NCI-H2196 treated with DMSO at 0.1 percent for 48 hours (cell line): ENCODE measurements at regions not wholly inside any gene's neighbourhood (a gene's known extent, or its start where the extent isn't known, plus 50 kb on each side); places are given as distances from the start of the nearest gene placed in this dataset.

ENCODE experiments used
- DNase-seq: peaks from one replicate; lab custom pipeline; 2025; ENCODE audit not compliant: unreplicated experiment; lab: John Stamatoyannopoulos, UW

DNA sequence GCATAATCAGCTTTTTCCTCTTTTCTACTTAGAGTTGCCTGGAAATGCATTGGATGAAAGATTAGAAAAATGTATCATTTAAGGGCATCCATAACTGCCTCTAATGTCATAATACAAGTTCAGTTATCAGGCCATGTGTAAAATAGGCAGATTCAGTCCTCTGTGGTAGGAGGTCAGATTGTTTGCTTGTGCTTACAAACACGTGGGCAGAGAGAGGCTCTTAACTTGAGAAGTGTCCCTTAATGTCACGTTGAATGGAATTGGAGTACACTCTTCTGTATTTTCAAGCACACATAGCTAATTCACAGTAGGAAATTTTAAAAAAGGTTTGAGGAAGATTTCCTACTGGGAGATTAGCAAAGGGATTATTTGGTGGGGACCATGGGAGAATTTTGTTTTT, 359.8 kb upstream of the MTPN start:
- no peak for DNase-seq

- no peak for DNase-seq
These were observed 356.5 kb upstream of the MTPN start for GRCh38 chr7:136333636-136334035.

- DNase-seq = no peak
These were observed 349.0 kb upstream of the MTPN start for GRCh38 chr7:136326045-136326609.

- no peak for DNase-seq
These were observed 348.4 kb upstream of the MTPN start for GRCh38 chr7:136325578-136325977.

DNA sequence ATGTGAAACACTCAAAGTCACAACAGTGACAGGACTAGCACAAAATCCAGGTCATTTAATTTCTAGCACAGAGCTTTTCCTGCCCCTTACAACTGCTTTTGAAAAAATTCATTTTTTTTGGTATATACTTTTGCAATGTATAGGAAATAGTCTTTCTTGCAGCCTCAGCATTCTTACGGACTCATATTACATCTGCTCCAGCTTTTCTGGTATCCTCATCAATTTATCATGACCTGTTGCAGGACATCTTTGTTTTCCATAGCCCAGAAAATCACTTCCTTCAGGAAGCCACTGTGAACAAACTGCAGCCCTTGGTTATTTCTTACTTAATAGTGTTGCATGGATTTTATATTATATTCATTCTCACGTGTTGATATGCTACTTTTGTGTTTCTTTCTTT, 347.9 kb upstream of the MTPN start:
- DNase-seq = no peak

DNA sequence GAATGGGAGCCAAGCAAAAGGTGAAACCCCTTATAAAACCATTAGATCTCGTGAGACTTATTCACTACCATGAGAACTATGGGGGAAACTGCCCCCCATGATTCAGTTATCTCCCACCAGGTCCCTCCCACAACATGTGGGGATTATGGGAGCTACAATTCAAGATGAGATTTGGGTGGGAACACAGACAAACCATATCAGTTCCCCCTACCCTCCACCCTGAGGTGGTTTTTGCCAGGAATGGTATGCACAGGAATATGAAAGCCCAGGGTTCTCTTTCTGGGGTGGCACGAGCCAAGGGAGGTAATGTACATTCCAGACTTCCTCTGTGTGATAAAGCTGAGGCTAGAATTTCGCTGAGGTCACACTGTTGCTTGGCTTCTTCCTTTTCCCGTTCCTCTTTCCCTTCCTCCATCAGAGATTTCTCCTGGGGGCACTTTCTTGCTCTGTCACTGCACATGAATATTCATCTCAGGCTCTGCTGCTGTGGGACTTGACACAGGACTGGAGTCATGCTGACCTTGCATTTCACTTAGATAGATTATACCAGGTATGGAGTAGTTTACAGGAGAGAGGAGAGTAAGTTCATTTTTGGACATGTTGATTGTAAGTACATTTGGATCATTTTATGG, 347.0 kb upstream of the MTPN start:
- no peak for DNase-seq

GRCh38 chr7:136312592-136312991, 335.4 kb upstream of the MTPN start:
- no peak for DNase-seq

DNA sequence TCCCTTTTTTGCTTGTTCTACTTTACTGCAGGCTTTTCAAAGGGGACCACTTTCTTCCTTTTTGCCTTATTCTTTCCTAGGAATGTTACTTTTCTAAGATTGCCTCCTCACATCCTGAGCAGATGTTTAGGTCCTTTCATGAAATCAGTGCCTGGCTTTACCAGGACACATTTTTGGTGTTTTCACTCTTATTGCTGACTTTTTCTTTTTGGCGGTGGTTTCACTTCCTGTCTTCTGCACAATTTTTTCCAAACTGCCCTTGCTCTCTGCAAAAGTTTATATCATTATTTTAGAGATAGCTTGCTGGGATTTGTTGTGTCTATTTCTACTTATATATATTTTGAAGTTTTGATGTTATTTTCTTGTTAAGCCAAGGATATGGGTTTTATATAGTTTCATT, 332.2 kb upstream of the MTPN start:
- no peak for DNase-seq

DNA sequence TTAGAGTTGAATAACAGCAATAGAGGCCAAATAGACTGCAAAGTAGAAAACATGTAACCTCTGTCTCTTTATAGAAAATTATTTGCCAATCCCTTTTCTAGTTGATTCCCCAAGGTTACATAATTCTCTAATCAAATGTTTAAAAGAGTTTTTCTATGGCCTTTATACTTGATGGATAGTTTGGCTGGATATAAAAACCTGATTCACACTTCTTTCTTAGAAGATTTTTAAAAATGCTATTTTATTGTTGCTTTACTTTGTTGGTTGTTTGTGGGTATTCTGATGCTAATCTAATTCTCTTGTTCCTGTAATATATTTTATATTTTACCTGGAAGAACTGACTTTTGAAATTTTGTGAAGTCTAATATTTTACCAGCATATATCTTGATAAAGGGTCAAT, 331.1 kb upstream of the MTPN start:
- DNase-seq = no peak

- no peak for DNase-seq
These were observed 326.0 kb upstream of the MTPN start for GRCh38 chr7:136303162-136303561.

DNA sequence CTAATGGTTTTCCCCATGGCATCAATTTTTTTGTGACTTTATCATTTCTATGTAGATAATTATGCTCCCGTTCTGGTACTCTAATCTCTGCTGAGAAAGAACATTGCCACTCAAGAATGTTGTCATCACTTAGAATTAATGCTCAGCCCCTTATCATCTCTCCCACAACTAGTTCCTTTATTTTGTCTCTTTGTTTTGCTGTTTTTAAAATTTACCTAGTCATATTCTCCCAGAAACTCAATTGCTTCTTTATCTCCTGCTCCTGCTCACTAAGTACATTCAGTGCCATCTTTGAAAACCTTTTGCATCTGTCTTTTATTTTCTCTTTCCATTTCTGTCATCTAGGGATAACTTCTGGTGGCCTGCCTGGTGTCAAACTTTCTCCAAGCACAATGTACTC, 324.9 kb upstream of the MTPN start:
- DNase-seq = no peak

DNA sequence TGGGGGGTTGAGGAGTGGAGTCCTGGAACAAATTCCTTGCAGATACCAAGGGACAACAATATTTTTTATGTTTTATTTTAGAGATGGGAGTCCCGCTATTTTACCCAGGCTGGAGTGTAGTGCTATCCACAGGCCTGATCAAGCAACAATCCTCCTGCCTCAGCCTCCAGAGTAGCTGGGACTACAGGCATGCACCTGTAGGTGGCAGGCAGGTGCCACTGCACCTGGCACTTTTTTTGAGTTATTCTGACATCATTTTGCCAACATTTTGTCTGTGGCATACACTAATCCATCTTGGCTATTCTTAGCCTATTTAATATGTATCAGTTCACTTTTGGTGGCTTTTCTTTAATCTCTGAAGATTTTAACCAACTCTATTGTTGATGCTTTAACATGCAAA, 317.8 kb upstream of the MTPN start:
- no peak for DNase-seq

GRCh38 chr7:136293841-136294391, 316.8 kb upstream of the MTPN start:
- DNase-seq = no peak

DNA sequence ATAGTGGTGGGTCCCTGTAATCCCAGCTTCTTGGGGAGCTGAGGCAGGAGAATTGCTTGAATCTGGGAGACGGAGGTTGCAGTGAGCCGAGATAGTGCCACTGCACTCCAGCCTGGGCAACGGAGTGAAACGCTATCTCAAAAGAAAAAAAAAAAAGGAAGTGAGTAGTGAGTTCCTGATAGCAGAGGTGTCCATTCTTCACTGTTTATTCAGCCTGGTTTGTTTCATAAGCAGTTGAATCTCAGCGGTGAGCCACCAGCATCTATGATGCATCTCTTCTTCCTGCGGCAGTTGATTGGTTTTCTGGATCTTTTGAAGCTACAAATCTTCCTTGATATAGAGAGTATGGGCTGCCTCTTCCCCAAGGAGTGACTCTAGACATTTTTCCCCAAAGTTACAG, 316.1 kb upstream of the MTPN start:
- no peak for DNase-seq

DNA sequence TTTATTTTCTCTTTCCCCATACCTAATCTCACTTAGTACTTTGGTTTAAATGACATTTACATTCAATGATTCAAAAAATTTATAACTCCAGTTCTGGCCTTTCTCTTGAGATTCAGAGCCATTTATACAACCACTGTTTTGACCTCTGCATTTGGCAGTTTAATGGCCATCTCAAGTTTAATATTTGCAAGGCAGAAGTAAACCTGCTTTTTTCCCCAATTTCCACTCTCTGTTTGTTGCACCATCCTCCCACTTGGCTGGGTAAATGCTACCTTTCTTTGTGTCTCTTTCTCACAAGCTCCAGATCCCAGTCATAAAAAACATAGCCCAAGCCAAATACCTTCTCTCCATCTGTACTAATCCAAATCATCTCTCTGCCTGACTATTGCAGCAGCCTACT, 315.2 kb upstream of the MTPN start:
- DNase-seq = no peak

- no peak for DNase-seq
These were observed 313.2 kb upstream of the MTPN start for GRCh38 chr7:136290351-136290750.

DNA sequence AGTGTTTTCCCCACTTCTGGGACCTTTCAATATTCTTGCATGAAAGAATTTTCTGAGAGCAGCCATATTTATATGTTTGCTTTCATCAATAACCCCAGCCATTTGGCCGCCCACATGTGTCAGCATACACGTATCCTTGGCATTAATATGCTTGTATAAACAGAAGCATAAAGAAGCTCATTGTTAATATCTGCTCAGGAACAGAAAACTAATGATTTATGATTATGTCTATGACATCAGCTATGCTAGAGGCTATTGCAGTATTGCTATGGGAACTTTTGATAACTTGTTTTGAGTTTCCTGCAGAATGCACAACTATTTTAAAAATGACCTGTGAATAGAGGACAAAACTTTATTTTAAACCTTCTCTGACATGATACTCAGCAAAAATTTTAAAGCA, 300.9 kb upstream of the MTPN start:
- DNase-seq = no peak

GRCh38 chr7:136275794-136276193, 298.6 kb upstream of the MTPN start:
- DNase-seq = no peak

DNA sequence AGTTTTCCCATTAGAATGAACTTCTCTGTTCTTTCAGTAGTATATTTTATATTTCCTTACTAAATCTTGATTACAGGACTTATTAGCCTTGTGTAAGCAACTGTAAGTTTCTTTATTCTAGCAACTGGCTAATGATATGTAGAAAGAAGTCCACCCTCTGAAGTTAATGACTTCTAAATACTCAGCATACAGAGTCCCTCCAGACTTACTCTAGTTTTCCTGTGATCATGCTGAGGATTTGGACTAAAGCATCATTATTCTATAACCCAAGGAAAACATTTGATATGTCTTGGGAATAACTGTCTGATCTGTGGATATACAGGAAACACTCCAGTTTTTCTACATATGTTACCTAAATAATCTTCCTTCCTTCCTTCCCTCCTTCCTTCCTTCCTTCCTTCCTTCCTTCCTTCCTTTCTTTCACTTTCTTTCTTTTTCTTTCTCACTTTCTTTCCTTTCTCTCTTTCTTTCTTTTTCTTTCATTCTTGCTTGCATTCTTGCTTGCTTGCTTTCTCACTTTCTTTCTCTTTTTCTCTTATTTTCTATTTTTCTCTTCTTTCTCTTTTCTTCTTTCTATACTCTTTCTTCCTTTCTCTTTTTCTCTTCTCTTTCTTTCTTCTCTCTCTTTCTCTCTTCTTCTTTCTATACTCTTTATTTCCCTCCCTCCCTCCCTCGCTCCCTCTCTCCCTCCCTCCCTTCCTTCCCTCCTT, 297.6 kb upstream of the MTPN start:
- DNase-seq = no peak

- no peak for DNase-seq
These were observed 295.8 kb upstream of the MTPN start for GRCh38 chr7:136272934-136273333.

- no peak for DNase-seq
These were observed 290.7 kb upstream of the MTPN start for GRCh38 chr7:136267822-136268221.

DNA sequence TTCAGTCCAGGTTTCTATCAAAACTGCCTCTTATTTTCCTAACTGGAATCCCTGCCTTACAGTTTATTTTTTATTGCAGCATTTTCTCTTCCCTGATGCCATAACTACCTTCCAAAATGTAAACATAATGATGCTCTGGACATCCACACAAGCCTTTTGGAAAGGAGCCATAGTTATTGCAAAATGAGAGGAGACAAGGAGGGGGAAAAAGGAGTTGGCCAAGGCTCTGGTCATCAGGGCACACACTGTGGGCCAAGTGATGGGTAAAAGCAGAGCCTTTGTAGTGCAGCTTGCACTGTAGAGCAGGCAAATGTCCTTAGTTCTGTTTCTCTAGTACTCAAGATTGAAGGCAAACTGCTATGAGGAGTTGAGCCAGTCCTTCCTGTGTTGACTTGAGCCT, 289.3 kb upstream of the MTPN start:
- no peak for DNase-seq
